ENCODE measurements at regions not wholly inside any gene's neighbourhood (a gene's known extent, or its start where the extent isn't known, plus 50 kb on each side); places are given as distances from the start of the nearest gene placed in this dataset.

DNA sequence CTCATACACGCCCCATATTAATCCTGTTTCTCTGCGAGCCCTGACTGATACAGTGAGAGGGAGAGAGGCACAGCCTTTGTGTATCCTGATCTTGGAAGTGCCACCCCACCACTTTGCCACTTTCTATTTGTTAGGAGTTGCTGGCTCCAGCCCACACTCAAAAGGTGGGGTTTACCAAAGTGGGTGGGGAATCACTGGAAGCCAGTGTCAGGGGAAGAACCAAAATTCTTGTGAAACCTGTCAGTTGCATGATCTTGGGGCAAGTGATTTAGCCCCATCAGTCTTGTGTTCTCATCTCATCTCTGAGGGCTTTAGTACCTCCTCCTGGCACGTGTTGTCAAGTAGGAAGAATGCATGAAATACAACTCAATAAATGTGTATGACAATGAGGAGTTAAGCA, 119.5 kb downstream of the SOX9 start:
- 72% methylated on average over 3 of the region's 3 CpGs for WGBS (ENCODE audit: insufficient coverage)
- Histone ChIP-seq H3K9me3 (ENCODE audit: control insufficient read depth, insufficient read depth, low read length) (peaks cover 3% of the 10 kb centered on the region), H3K36me3 (ENCODE audit: control insufficient read depth, insufficient read depth, low read length) (no peaks in the 10 kb centered on the region), H3K27ac (ENCODE audit: low read length) (no peak overlapping the region), H3K4me3 (ENCODE audit: low read length) (no peak overlapping the region), H3K27me3 (ENCODE audit: control insufficient read depth, insufficient read depth, low read length) (no peaks in the 10 kb centered on the region), H3K4me1 (ENCODE audit: control insufficient read depth, insufficient read depth, low read length) (no peaks in the 10 kb centered on the region)
- Mint-ChIP-seq H3K4me3 (no peak overlapping the region), H3K4me1 (no peaks in the 10 kb centered on the region), H3K27me3 (ENCODE audit: low read depth in 2 of 2) (peaks cover 0 to 3% of the 10 kb centered on the region in 2 donors), H3K36me3 (no peaks in the 10 kb centered on the region), H3K27ac (no peak overlapping the region), H3K9me3 (peaks cover 10 to 18% of the 10 kb centered on the region in 2 donors)
- TF ChIP-seq, protein P1, sequence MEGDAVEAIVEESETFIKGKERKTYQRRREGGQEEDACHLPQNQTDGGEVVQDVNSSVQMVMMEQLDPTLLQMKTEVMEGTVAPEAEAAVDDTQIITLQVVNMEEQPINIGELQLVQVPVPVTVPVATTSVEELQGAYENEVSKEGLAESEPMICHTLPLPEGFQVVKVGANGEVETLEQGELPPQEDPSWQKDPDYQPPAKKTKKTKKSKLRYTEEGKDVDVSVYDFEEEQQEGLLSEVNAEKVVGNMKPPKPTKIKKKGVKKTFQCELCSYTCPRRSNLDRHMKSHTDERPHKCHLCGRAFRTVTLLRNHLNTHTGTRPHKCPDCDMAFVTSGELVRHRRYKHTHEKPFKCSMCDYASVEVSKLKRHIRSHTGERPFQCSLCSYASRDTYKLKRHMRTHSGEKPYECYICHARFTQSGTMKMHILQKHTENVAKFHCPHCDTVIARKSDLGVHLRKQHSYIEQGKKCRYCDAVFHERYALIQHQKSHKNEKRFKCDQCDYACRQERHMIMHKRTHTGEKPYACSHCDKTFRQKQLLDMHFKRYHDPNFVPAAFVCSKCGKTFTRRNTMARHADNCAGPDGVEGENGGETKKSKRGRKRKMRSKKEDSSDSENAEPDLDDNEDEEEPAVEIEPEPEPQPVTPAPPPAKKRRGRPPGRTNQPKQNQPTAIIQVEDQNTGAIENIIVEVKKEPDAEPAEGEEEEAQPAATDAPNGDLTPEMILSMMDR (IDR thresholded peaks at IDR 0.05) = no peak
- intact Hi-C loops (cut with micrococcal nuclease) = no loop called here
- DNase-seq (no peak), ATAC-seq (no peak)

DNA sequence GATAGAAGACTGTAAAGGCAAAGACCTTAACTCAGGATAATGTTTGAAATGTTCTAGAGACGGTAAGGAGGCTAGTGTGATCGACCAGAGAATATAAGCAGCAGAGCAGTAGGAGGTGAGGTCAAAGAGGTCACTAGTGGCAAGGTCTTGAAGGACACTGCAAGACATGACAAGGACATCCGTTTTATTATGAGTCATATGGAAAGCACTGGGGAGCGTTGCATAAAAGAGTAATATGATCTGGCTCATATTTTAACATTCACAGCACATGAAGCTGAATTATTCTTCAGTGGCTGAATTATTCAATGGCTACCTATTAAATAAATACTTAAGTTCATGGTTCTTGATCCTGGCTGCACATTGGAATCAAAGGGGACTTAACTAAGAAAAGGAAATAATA, 123.7 kb downstream of the SOX9 start:
- no peaks in the 10 kb centered on the region for H3K4me1 Mint-ChIP-seq
- no peaks in the 10 kb centered on the region for H3K27me3 ChIP-seq (ENCODE audit: control insufficient read depth, insufficient read depth, low read length)

DNA sequence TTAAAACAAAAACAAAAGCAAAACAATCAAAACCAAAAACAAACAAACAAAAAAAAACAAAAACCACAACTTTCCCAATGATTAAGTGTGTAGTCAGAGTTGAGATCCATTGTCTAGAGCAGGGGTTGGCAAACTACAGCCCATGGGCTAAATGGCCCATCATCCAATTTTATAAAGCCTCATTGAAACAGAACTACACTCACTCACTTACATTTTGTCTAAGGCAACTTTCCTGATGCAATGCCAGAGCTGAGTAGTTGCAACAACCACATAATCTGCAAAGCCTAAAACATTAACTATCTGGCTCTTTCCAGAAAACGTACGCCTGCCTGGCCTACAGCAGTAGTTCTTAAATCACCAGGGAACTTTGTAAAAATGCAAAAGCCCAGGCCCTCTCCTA, 124.1 kb downstream of the SOX9 start:
- H3K27ac ChIP-seq (ENCODE audit: low read length) = no peak overlapping the region

More for the DNA sequence above, 123.7 kb downstream of the SOX9 start:
- H3K27ac Mint-ChIP-seq = no peak overlapping the region
- H3K9me3 Mint-ChIP-seq = peaks cover 11 to 21% of the 10 kb centered on the region in 2 donors
- no peaks in the 10 kb centered on the region for H3K36me3 Mint-ChIP-seq
- TF ChIP-seq, protein P1 (IDR thresholded peaks at IDR 0.05) = no peak
- no peak overlapping the region for H3K4me3 Mint-ChIP-seq
- WGBS (ENCODE audit: insufficient coverage) = 89% methylated on average over 4 of the region's 4 CpGs
- no peak for ATAC-seq
- H3K27me3 Mint-ChIP-seq (ENCODE audit: low read depth in 2 of 2) = no peaks in the 10 kb centered on the region
- H3K36me3 ChIP-seq (ENCODE audit: control insufficient read depth, insufficient read depth, low read length) = no peaks in the 10 kb centered on the region
- no peak overlapping the region for H3K4me3 ChIP-seq (ENCODE audit: low read length)
- peaks cover 3% of the 10 kb centered on the region for H3K9me3 ChIP-seq (ENCODE audit: control insufficient read depth, insufficient read depth, low read length)
- no peak overlapping the region for H3K27ac ChIP-seq (ENCODE audit: low read length)
- intact Hi-C loops (cut with micrococcal nuclease) = no loop called here
- no peaks in the 10 kb centered on the region for H3K4me1 ChIP-seq (ENCODE audit: control insufficient read depth, insufficient read depth, low read length)
- DNase-seq = no peak

DNA sequence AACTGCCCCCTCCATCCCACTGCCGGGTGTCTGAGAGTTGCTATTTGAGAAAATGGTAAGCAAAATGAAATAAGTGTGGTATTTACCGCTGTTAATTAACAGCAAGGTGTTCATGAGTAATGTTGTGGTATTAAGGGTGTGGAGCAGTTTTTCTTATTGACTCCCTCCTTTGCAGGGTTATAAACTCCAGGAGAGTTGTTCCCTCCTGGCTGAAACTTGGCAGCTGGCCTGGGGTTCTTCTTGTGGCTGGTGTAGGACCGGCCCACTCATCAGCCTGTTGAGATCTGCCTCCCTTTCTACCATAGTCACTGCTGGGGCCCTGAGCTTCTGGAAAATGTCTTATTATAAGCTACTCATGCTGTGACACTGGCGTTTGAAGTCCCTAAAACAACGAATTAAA, 128.6 kb downstream of the SOX9 start:
- Histone ChIP-seq H3K4me3 (ENCODE audit: low read length) (no peak overlapping the region), H3K27me3 (ENCODE audit: control insufficient read depth, insufficient read depth, low read length) (no peaks in the 10 kb centered on the region), H3K27ac (ENCODE audit: low read length) (no peak overlapping the region), H3K9me3 (ENCODE audit: control insufficient read depth, insufficient read depth, low read length) (no peaks in the 10 kb centered on the region), H3K36me3 (ENCODE audit: control insufficient read depth, insufficient read depth, low read length) (no peaks in the 10 kb centered on the region), H3K4me1 (ENCODE audit: control insufficient read depth, insufficient read depth, low read length) (no peaks in the 10 kb centered on the region)
- 84% methylated on average over 5 of the region's 5 CpGs for WGBS (ENCODE audit: insufficient coverage)
- no peaks in the 10 kb centered on the region for H3K4me1 Mint-ChIP-seq
- H3K9me3 Mint-ChIP-seq = peaks cover 8 to 11% of the 10 kb centered on the region in 2 donors
- ATAC-seq (no peak), DNase-seq (no peak)
- H3K27ac Mint-ChIP-seq = no peak overlapping the region
- intact Hi-C loops (cut with micrococcal nuclease) = no loop called here
- no peaks in the 10 kb centered on the region for H3K36me3 Mint-ChIP-seq
- TF ChIP-seq, protein P1 (IDR thresholded peaks at IDR 0.05) = no peak
- H3K4me3 Mint-ChIP-seq = no peak overlapping the region
- H3K27me3 Mint-ChIP-seq (ENCODE audit: low read depth in 2 of 2) = no peaks in the 10 kb centered on the region

More for the DNA sequence above, 124.1 kb downstream of the SOX9 start:
- TF ChIP-seq, protein P1 (IDR thresholded peaks at IDR 0.05) = no peak
- no peak overlapping the region for H3K4me3 ChIP-seq (ENCODE audit: low read length)
- ATAC-seq (no peak), DNase-seq (no peak)
- no peak overlapping the region for H3K4me3 Mint-ChIP-seq
- 85% methylated on average over 2 of the region's 2 CpGs for WGBS (ENCODE audit: insufficient coverage)
- no peaks in the 10 kb centered on the region for H3K36me3 Mint-ChIP-seq
- H3K36me3 ChIP-seq (ENCODE audit: control insufficient read depth, insufficient read depth, low read length) = no peaks in the 10 kb centered on the region
- no peaks in the 10 kb centered on the region for H3K4me1 Mint-ChIP-seq
- H3K27me3 ChIP-seq (ENCODE audit: control insufficient read depth, insufficient read depth, low read length) = no peaks in the 10 kb centered on the region
- H3K9me3 ChIP-seq (ENCODE audit: control insufficient read depth, insufficient read depth, low read length) = peaks cover 3% of the 10 kb centered on the region
- no peaks in the 10 kb centered on the region for H3K27me3 Mint-ChIP-seq (ENCODE audit: low read depth in 2 of 2)
- intact Hi-C loops (cut with micrococcal nuclease) = no loop called here
- no peak overlapping the region for H3K27ac Mint-ChIP-seq
- H3K9me3 Mint-ChIP-seq = peaks cover 9 to 19% of the 10 kb centered on the region in 2 donors
- no peaks in the 10 kb centered on the region for H3K4me1 ChIP-seq (ENCODE audit: control insufficient read depth, insufficient read depth, low read length)

Measured in natural killer cell (primary cell).